Suprapubic skin (tissue), 4 donors: ENCODE measurements at regions not wholly inside any gene's neighbourhood (a gene's known extent, or its start where the extent isn't known, plus 50 kb on each side); places are given as distances from the start of the nearest gene placed in this dataset.

Source experiments
- EP300 ChIP-seq: sonication (generic); formaldehyde crosslinking; IDR thresholded peaks from one replicate; pipeline ENCODE4 v1.6.1; 2017; ENCODE audit warnings: antibody characterized with exemption
- POLR2A ChIP-seq, 2 donors: fragments of 450-650 bp; IDR thresholded peaks; one replicate each; pipeline ENCODE4 v1.6.1; 2017; ENCODE audit warnings: antibody characterized with exemption in 2 of 2, mild to moderate bottlenecking in 2 of 2, moderate library complexity in 2 of 2
- POLR2AphosphoS5 ChIP-seq, 3 donors: sonication (generic); formaldehyde crosslinking; IDR thresholded peaks; one replicate each; pipeline ENCODE4 v1.6.1; 2017; ENCODE audit warnings: antibody characterized with exemption in 3 of 3
- TF ChIP-seq, protein P1 (sequence below), 2 donors: fragments of 200-600 bp in 1 of 2; fragments of 450-650 bp in 1 of 2; sonication (generic) in 1 of 2; IDR thresholded peaks; one replicate each; pipeline ENCODE4 v1.5.1; 2016 to 2019; ENCODE audit warnings: antibody characterized with exemption in 2 of 2, mild to moderate bottlenecking in 1 of 2, moderate library complexity in 1 of 2

GRCh38 chr18:34543356-34543755, 166.7 kb upstream of the DTNA start:
- TF ChIP-seq, protein P1, sequence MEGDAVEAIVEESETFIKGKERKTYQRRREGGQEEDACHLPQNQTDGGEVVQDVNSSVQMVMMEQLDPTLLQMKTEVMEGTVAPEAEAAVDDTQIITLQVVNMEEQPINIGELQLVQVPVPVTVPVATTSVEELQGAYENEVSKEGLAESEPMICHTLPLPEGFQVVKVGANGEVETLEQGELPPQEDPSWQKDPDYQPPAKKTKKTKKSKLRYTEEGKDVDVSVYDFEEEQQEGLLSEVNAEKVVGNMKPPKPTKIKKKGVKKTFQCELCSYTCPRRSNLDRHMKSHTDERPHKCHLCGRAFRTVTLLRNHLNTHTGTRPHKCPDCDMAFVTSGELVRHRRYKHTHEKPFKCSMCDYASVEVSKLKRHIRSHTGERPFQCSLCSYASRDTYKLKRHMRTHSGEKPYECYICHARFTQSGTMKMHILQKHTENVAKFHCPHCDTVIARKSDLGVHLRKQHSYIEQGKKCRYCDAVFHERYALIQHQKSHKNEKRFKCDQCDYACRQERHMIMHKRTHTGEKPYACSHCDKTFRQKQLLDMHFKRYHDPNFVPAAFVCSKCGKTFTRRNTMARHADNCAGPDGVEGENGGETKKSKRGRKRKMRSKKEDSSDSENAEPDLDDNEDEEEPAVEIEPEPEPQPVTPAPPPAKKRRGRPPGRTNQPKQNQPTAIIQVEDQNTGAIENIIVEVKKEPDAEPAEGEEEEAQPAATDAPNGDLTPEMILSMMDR (IDR thresholded peaks at IDR 0.05), result no peak
- TF ChIP-seq POLR2A (IDR thresholded peaks at IDR 0.05) (no peak), POLR2AphosphoS5 (IDR thresholded peaks at IDR 0.05) (no peak), EP300 (no peak)
